HepG2 (cell line): ENCODE measurements at regions not wholly inside any gene's neighbourhood (a gene's known extent, or its start where the extent isn't known, plus 50 kb on each side); places are given as distances from the start of the nearest gene placed in this dataset.

ENCODE experiments used
- ATM ChIP-seq: fragments of 450-650 bp; IDR thresholded peaks from 2 replicates; pipeline ENCODE4 v1.7.1; 2017; ENCODE audit warnings: mild to moderate bottlenecking, borderline replicate concordance
- ELF1 ChIP-seq: sonication (generic); formaldehyde crosslinking; IDR thresholded peaks from 2 replicates; pipeline ENCODE4 v1.4.0; 2020; ENCODE audit warnings: missing genetic modification reagents
- FOXA3 ChIP-seq: IDR thresholded peaks from 2 replicates; pipeline ENCODE4 v1.6.1; 2016; ENCODE audit warnings: missing genetic modification reagents, missing compliant biosample characterization
- GATA4 ChIP-seq: sonication (generic); IDR thresholded peaks from 2 replicates; pipeline ENCODE4 v1.6.1; 2016; ENCODE audit warnings: antibody characterized with exemption, low read depth, borderline replicate concordance
- GATAD2A ChIP-seq: IDR thresholded peaks from 2 replicates; pipeline ENCODE4 v1.6.1; 2016
- HCFC1 ChIP-seq: fragments of 150-350 bp; IDR thresholded peaks from 2 replicates; pipeline ENCODE4 v1.6.1; 2014; ENCODE audit warnings: low read depth, low read length
- HOXA9 ChIP-seq: sonication (generic); formaldehyde crosslinking; IDR thresholded peaks from 2 replicates; pipeline ENCODE4 v1.8.1; 2022; ENCODE audit warnings: missing genetic modification reagents, mild to moderate bottlenecking, moderate library complexity, borderline replicate concordance
- MLX ChIP-seq: IDR thresholded peaks from 2 replicates; pipeline ENCODE4 v1.6.1; 2016
- NCOA1 ChIP-seq: sonication (generic); formaldehyde crosslinking; IDR thresholded peaks from 2 replicates; pipeline ENCODE4 v1.9.0; 2021; ENCODE audit warnings: missing genetic modification reagents
- NCOA2 ChIP-seq: sonication (generic); formaldehyde crosslinking; IDR thresholded peaks from 2 replicates; pipeline ENCODE4 v1.8.0; 2022; ENCODE audit warnings: inconsistent platforms
- NFKB2 ChIP-seq: sonication (generic); formaldehyde crosslinking; IDR thresholded peaks from 2 replicates; pipeline ENCODE4 v1.4.0; 2020; ENCODE audit warnings: missing genetic modification reagents, borderline replicate concordance
- ONECUT2 ChIP-seq: sonication (generic); formaldehyde crosslinking; IDR thresholded peaks from 2 replicates; pipeline ENCODE4 v1.4.0; 2020; ENCODE audit warnings: missing genetic modification reagents
- RBM22 ChIP-seq: fragments of 200-400 bp; formaldehyde crosslinking; optimal IDR thresholded peaks from 2 replicates; pipeline ENCODE3; 2017; ENCODE audit warnings: mild to moderate bottlenecking, low read length, moderate library complexity
- TBL1XR1 ChIP-seq: fragments of 150-350 bp; IDR thresholded peaks from 2 replicates; pipeline ENCODE4 v1.6.1; 2014; ENCODE audit warnings: borderline replicate concordance, low read length; ENCODE audit not compliant: partially characterized antibody
- TBX3 ChIP-seq: fragments of 450-650 bp; IDR thresholded peaks from 2 replicates; pipeline ENCODE4 v1.6.1; 2017; ENCODE audit warnings: antibody characterized with exemption, mild to moderate bottlenecking, inconsistent platforms, borderline replicate concordance
- ZBTB42 ChIP-seq: sonication (generic); formaldehyde crosslinking; IDR thresholded peaks from 2 replicates; pipeline ENCODE4 v1.5.0; 2020; ENCODE audit warnings: mild to moderate bottlenecking, missing genetic modification reagents
- ZFAT ChIP-seq: sonication (generic); formaldehyde crosslinking; conservative IDR thresholded peaks from 2 replicates; pipeline ENCODE4 v1.8.1; 2023; ENCODE audit warnings: missing genetic modification reagents, inconsistent platforms
- ZNF7 ChIP-seq: IDR thresholded peaks from 2 replicates; pipeline ENCODE4 v1.6.1; 2016; ENCODE audit warnings: missing biosample characterization, missing genetic modification reagents
- TF ChIP-seq, protein P1 (sequence below): sonication (generic); formaldehyde crosslinking; IDR thresholded peaks from 2 replicates; pipeline ENCODE4 v1.8.0; 2022; ENCODE audit warnings: mild to moderate bottlenecking, missing genetic modification reagents, moderate library complexity
- TF ChIP-seq, protein P2 (sequence below): sonication (generic); formaldehyde crosslinking; IDR thresholded peaks from 2 replicates; pipeline ENCODE4 v1.5.1; 2020; ENCODE audit warnings: mild to moderate bottlenecking, missing genetic modification reagents, borderline replicate concordance

GRCh38 chr17:13297183-13297582 lies 279.4 kb upstream of the ELAC2 start (continued):
- TF ChIP-seq, protein P1, sequence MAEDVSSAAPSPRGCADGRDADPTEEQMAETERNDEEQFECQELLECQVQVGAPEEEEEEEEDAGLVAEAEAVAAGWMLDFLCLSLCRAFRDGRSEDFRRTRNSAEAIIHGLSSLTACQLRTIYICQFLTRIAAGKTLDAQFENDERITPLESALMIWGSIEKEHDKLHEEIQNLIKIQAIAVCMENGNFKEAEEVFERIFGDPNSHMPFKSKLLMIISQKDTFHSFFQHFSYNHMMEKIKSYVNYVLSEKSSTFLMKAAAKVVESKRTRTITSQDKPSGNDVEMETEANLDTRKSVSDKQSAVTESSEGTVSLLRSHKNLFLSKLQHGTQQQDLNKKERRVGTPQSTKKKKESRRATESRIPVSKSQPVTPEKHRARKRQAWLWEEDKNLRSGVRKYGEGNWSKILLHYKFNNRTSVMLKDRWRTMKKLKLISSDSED (CRISPR knock-in tag): no peak
- TF ChIP-seq MLX (CRISPR knock-in tag): no peak
- TF ChIP-seq FOXA3 (CRISPR knock-in tag): peak; percentile 82
- TF ChIP-seq, protein P2, sequence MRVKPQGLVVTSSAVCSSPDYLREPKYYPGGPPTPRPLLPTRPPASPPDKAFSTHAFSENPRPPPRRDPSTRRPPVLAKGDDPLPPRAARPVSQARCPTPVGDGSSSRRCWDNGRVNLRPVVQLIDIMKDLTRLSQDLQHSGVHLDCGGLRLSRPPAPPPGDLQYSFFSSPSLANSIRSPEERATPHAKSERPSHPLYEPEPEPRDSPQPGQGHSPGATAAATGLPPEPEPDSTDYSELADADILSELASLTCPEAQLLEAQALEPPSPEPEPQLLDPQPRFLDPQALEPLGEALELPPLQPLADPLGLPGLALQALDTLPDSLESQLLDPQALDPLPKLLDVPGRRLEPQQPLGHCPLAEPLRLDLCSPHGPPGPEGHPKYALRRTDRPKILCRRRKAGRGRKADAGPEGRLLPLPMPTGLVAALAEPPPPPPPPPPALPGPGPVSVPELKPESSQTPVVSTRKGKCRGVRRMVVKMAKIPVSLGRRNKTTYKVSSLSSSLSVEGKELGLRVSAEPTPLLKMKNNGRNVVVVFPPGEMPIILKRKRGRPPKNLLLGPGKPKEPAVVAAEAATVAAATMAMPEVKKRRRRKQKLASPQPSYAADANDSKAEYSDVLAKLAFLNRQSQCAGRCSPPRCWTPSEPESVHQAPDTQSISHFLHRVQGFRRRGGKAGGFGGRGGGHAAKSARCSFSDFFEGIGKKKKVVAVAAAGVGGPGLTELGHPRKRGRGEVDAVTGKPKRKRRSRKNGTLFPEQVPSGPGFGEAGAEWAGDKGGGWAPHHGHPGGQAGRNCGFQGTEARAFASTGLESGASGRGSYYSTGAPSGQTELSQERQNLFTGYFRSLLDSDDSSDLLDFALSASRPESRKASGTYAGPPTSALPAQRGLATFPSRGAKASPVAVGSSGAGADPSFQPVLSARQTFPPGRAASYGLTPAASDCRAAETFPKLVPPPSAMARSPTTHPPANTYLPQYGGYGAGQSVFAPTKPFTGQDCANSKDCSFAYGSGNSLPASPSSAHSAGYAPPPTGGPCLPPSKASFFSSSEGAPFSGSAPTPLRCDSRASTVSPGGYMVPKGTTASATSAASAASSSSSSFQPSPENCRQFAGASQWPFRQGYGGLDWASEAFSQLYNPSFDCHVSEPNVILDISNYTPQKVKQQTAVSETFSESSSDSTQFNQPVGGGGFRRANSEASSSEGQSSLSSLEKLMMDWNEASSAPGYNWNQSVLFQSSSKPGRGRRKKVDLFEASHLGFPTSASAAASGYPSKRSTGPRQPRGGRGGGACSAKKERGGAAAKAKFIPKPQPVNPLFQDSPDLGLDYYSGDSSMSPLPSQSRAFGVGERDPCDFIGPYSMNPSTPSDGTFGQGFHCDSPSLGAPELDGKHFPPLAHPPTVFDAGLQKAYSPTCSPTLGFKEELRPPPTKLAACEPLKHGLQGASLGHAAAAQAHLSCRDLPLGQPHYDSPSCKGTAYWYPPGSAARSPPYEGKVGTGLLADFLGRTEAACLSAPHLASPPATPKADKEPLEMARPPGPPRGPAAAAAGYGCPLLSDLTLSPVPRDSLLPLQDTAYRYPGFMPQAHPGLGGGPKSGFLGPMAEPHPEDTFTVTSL (CRISPR knock-in tag): no peak
- TF ChIP-seq GATAD2A: peak; percentile 79
- no peak for TF ChIP-seq ZBTB42 (CRISPR knock-in tag)
- no peak for TF ChIP-seq HCFC1
- TF ChIP-seq ELF1 (CRISPR knock-in tag): peak; percentile 42; the same call in 1 of the 2 replicates
- no peak for TF ChIP-seq HOXA9 (CRISPR knock-in tag)
- TF ChIP-seq RBM22: no peak
- no peak for TF ChIP-seq TBX3
- TF ChIP-seq ONECUT2 (CRISPR knock-in tag): 0 out of 2 replicates have a peak, but pooled peaks have one; percentile 12
- TF ChIP-seq NCOA1 (CRISPR knock-in tag): no peak
- TF ChIP-seq ZFAT: no peak
- peak; percentile 48; the same call in 1 of the 2 replicates for TF ChIP-seq NCOA2 (CRISPR knock-in tag)
- no peak for TF ChIP-seq TBL1XR1
- no peak for TF ChIP-seq NFKB2
- no peak for TF ChIP-seq ZNF7 (CRISPR knock-in tag)
- no peak for TF ChIP-seq ATM
- TF ChIP-seq GATA4: no peak
